OCI-LY7 (cell line): ENCODE measurements at regions not wholly inside any gene's neighbourhood (a gene's known extent, or its start where the extent isn't known, plus 50 kb on each side); places are given as distances from the start of the nearest gene placed in this dataset.

Experiments used
- BruUV-seq: library from RNA; stranded (reverse); fragments of 400-500 nt; replicated peaks from 2 replicates; lab custom pipeline; 2021; lab: Mats Ljungman, UMichigan
- CTCF ChIA-PET: fragments of 300-600 bp; sonication (Branson Sonifier 250); formaldehyde crosslinking; loops from one replicate; lab custom pipeline; 2022; ENCODE audit warnings: antibody characterized with exemption; ENCODE audit not compliant: unreplicated experiment; lab: Charles Lee
- POLR2A ChIA-PET: fragments of 300-600 bp; sonication (Branson Sonifier 250); formaldehyde crosslinking; loops from one replicate; lab custom pipeline; 2022; ENCODE audit warnings: antibody characterized with exemption; lab: Charles Lee
- DNase-seq: peaks from one replicate; pipeline ENCODE4 v3.0.0-alpha.2; 2015; ENCODE audit warnings: low spot score
- H2AFZ ChIP-seq: fragments of 200-600 bp; sonication (generic), shearing (Covaris generic); 2 replicates; pipeline ENCODE4 v1.6.1; 2014; ENCODE audit warnings: mild to moderate bottlenecking, antibody characterized with exemption, low read length, moderate library complexity
- H3K27ac ChIP-seq: fragments of 200-600 bp; sonication (generic); 2 replicates; pipeline ENCODE4 v1.5.1; 2014; ENCODE audit warnings: mixed run types, low read depth, mild to moderate bottlenecking, moderate library complexity, low read length, inconsistent platforms; ENCODE audit not compliant: poor library complexity, severe bottlenecking
- H3K36me3 ChIP-seq: fragments of 200-600 bp; sonication (generic); 2 replicates; pipeline ENCODE4 v1.6.1; 2014; ENCODE audit warnings: mild to moderate bottlenecking, antibody characterized with exemption, low read length, moderate library complexity, mixed read lengths; ENCODE audit not compliant: insufficient read depth
- H3K4me1 ChIP-seq: fragments of 200-600 bp; sonication (generic); 2 replicates; pipeline ENCODE4 v1.5.1; 2014; ENCODE audit warnings: mild to moderate bottlenecking, low read length; ENCODE audit not compliant: insufficient read depth, poor library complexity, severe bottlenecking
- H3K4me2 ChIP-seq: fragments of 200-600 bp; sonication (generic); 2 replicates; pipeline ENCODE4 v1.6.1; 2014; ENCODE audit warnings: mild to moderate bottlenecking, low read length
- H3K4me3 ChIP-seq: fragments of 200-600 bp; sonication (generic); 2 replicates; pipeline ENCODE4 v1.5.1; 2014; ENCODE audit warnings: mild to moderate bottlenecking, low read depth, low read length; ENCODE audit not compliant: poor library complexity, severe bottlenecking
- H3K79me2 ChIP-seq: fragments of 200-600 bp; sonication (generic); 2 replicates; pipeline ENCODE4 v1.6.1; 2016; ENCODE audit warnings: low read depth, mild to moderate bottlenecking, low read length, moderate library complexity, mixed read lengths; ENCODE audit not compliant: insufficient read depth
- H3K9me2 ChIP-seq: fragments of 200-600 bp; sonication (generic); 2 replicates; pipeline ENCODE4 v1.6.1; 2016; ENCODE audit warnings: mild to moderate bottlenecking, low read length, mixed read lengths; ENCODE audit not compliant: insufficient read depth
- H3K9me3 ChIP-seq: fragments of 200-600 bp; sonication (generic); 2 replicates; pipeline ENCODE4 v1.6.1; 2014; ENCODE audit warnings: mild to moderate bottlenecking, mixed run types, low read length, mixed read lengths
- H4K20me1 ChIP-seq: fragments of 200-600 bp; sonication (generic); 2 replicates; pipeline ENCODE4 v1.6.1; 2014; ENCODE audit warnings: mild to moderate bottlenecking, antibody characterized with exemption, low read length, moderate library complexity, mixed read lengths; ENCODE audit not compliant: insufficient read depth
- CTCF ChIP-seq: fragments of 200-600 bp; sonication (generic); conservative IDR thresholded peaks from 2 replicates; pipeline ENCODE4 v1.5.1; 2014; ENCODE audit warnings: mild to moderate bottlenecking, antibody characterized with exemption, low read length, moderate library complexity, mixed read lengths
- EZH2phosphoT487 ChIP-seq: fragments of 200-600 bp; sonication (generic); IDR thresholded peaks from 2 replicates; pipeline ENCODE4 v1.6.1; 2018; ENCODE audit warnings: low read depth, borderline replicate concordance, mild to moderate bottlenecking, mixed run types, antibody characterized with exemption, low read length, moderate library complexity, mixed read lengths
- intact Hi-C: fragments of 100-400 bp; cut with micrococcal nuclease; formaldehyde crosslinking; loops from one replicate; pipeline ENCODE4 v1.10.0; 2022; ENCODE audit not compliant: unreplicated experiment

- H3K36me3 ChIP-seq: no peaks in the 10 kb centered on the region
- TF ChIP-seq CTCF (no peak), EZH2phosphoT487 (no peak)
- H3K4me3 ChIP-seq: no peak overlapping the region
- DNase-seq: no peak
- no peaks in the 10 kb centered on the region for H3K9me3 ChIP-seq
- ChIA-PET POLR2A (interaction anchor here (0.7 kb wide), 3 partner anchors 28 to 963 kb away, joined by 5 to 7 read pairs (median 7); no protein-coding TSS in a partner anchor), CTCF (no interaction called here)
- no peaks in the 10 kb centered on the region for H3K4me1 ChIP-seq
- H3K27ac ChIP-seq: no peak overlapping the region
- H4K20me1 ChIP-seq: no peaks in the 10 kb centered on the region
- H3K79me2 ChIP-seq: no peaks in the 10 kb centered on the region
- H2AFZ ChIP-seq: no peak overlapping the region
- H3K4me2 ChIP-seq: no peak overlapping the region
- intact Hi-C loops: no loop called here
- no TSS peak for BruUV-seq
- H3K9me2 ChIP-seq: no peaks in the 10 kb centered on the region
Observed at GRCh38 chr10:91350651-91351081, 59.5 kb upstream of the HECTD2 start.

- intact Hi-C loops: no loop called here
- DNase-seq: no peak
- Histone ChIP-seq H3K4me3 (no peak overlapping the region), H3K4me1 (no peaks in the 10 kb centered on the region), H3K9me3 (no peaks in the 10 kb centered on the region), H2AFZ (no peak overlapping the region), H3K79me2 (no peaks in the 10 kb centered on the region), H4K20me1 (no peaks in the 10 kb centered on the region), H3K36me3 (no peaks in the 10 kb centered on the region), H3K4me2 (no peak overlapping the region), H3K9me2 (no peaks in the 10 kb centered on the region), H3K27ac (no peak overlapping the region)
- BruUV-seq: no TSS peak
- POLR2A ChIA-PET: no interaction called here
- CTCF ChIA-PET: no interaction called here
- TF ChIP-seq CTCF (no peak), EZH2phosphoT487 (no peak)
Observed at GRCh38 chr10:91352760-91353159, 57.4 kb upstream of the HECTD2 start.

- BruUV-seq: no TSS peak
- Histone ChIP-seq H3K4me2 (no peak overlapping the region), H3K9me2 (no peaks in the 10 kb centered on the region), H3K36me3 (no peaks in the 10 kb centered on the region), H3K4me1 (no peaks in the 10 kb centered on the region), H2AFZ (no peak overlapping the region), H3K4me3 (no peak overlapping the region), H3K79me2 (no peaks in the 10 kb centered on the region), H3K9me3 (no peaks in the 10 kb centered on the region), H4K20me1 (no peaks in the 10 kb centered on the region), H3K27ac (no peak overlapping the region)
- ChIA-PET POLR2A (interaction anchor here (0.5 kb wide), 1 partner anchor 1938 kb away, joined by 3 read pairs; no protein-coding TSS in a partner anchor), CTCF (no interaction called here)
- TF ChIP-seq CTCF (no peak), EZH2phosphoT487 (no peak)
- DNase-seq: no peak
- intact Hi-C loops: no loop called here
Observed at GRCh38 chr10:91354166-91355075, 55.7 kb upstream of the HECTD2 start.
